NCI-H524 (cell line): ENCODE measurements at regions not wholly inside any gene's neighbourhood (a gene's known extent, or its start where the extent isn't known, plus 50 kb on each side); places are given as distances from the start of the nearest gene placed in this dataset.

Experiments
- DNase-seq, 2 experiments: peaks; one replicate each; lab custom pipeline; 2025; lab: John Stamatoyannopoulos, UW

- no peak for DNase-seq
Observed at GRCh38 chr1:25080294-25081209, 150.5 kb upstream of the RUNX3 start.

GRCh38 chr1:25079048-25079447, 149.0 kb upstream of the RUNX3 start:
- no peak for DNase-seq

- no peak for DNase-seq
Observed at GRCh38 chr1:25074351-25075227, 144.5 kb upstream of the RUNX3 start.

- no peak for DNase-seq
Observed at GRCh38 chr1:25073640-25074270, 143.7 kb upstream of the RUNX3 start.

GRCh38 chr1:25072461-25072860, 142.4 kb upstream of the RUNX3 start:
- no peak for DNase-seq

GRCh38 chr1:25068829-25069228, 138.8 kb upstream of the RUNX3 start:
- DNase-seq, result no peak

- DNase-seq, result no peak
Observed at GRCh38 chr1:25068316-25068715, 138.2 kb upstream of the RUNX3 start.

- no peak for DNase-seq
Observed at GRCh38 chr1:25067518-25068251, 137.6 kb upstream of the RUNX3 start.

GRCh38 chr1:25066731-25067517, 136.8 kb upstream of the RUNX3 start:
- no peak for DNase-seq

- no peak for DNase-seq
Observed at GRCh38 chr1:25066256-25066655, 136.2 kb upstream of the RUNX3 start.

GRCh38 chr1:25065795-25066238, 135.7 kb upstream of the RUNX3 start:
- DNase-seq, result no peak

GRCh38 chr1:25065321-25065721, 135.2 kb upstream of the RUNX3 start:
- no peak for DNase-seq

- no peak for DNase-seq
Observed at GRCh38 chr1:25064465-25065240, 134.6 kb upstream of the RUNX3 start.

GRCh38 chr1:25063591-25064416, 133.7 kb upstream of the RUNX3 start:
- DNase-seq, result no peak

- DNase-seq, result no peak
Observed at GRCh38 chr1:25062621-25063255, 132.7 kb upstream of the RUNX3 start.

GRCh38 chr1:25061261-25061995, 131.4 kb upstream of the RUNX3 start:
- DNase-seq, result no peak

GRCh38 chr1:25057188-25057587, 127.1 kb upstream of the RUNX3 start:
- no peak for DNase-seq

GRCh38 chr1:25056536-25056935, 126.5 kb upstream of the RUNX3 start:
- DNase-seq, result no peak
